ENCODE measurements at regions not wholly inside any gene's neighbourhood (a gene's known extent, or its start where the extent isn't known, plus 50 kb on each side); places are given as distances from the start of the nearest gene placed in this dataset.

- Mint-ChIP-seq H3K27ac (ENCODE audit: unreplicated experiment) (peak overlapping the region; percentile 28), H3K36me3 (ENCODE audit: low read depth, unreplicated experiment) (no peaks in the 10 kb centered on the region), H3K9me3 (ENCODE audit: unreplicated experiment) (no peaks in the 10 kb centered on the region)
Measured at GRCh38 chr12:91413581-91414546, 231.2 kb upstream of the DCN start.

DNA sequence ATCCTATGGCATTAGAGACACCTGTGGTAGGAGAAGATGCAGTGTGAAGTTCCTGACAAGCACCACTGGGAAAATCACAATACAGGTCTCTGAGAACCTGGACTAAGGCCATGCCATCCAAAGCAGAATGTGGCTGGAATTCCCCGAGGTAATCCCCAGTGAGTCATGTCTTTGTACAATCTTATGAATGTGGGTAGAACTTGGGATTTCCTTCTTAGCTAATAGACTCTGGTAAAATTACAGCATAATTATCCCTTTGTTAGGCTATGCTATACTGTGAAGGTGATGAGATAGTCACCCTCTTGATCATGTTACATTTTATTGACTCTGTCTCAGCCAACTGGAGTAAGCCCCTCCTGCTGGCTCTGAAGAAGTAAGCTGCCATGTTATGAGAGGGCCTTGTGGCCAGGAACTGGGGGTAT lies 224.3 kb upstream of the DCN start:
- no peaks in the 10 kb centered on the region for H3K9me3 ChIP-seq (ENCODE audit: insufficient read depth, low read depth, low read length)
- no peaks in the 10 kb centered on the region for H3K9me3 Mint-ChIP-seq (ENCODE audit: unreplicated experiment)
- peak overlapping the region; percentile 5 for H3K9ac ChIP-seq (ENCODE audit: low read length)
- no peak overlapping the region for H3K4me2 ChIP-seq (ENCODE audit: low read length)
- no peak overlapping the region for H3K4me3 Mint-ChIP-seq (ENCODE audit: unreplicated experiment)
- FAIRE-seq (no peak), DNase-seq (ENCODE audit: low read depth) (peak; percentile 32)
- H3K4me1 ChIP-seq (ENCODE audit: insufficient read depth, low read length) = no peaks in the 10 kb centered on the region
- TF ChIP-seq, protein P1, sequence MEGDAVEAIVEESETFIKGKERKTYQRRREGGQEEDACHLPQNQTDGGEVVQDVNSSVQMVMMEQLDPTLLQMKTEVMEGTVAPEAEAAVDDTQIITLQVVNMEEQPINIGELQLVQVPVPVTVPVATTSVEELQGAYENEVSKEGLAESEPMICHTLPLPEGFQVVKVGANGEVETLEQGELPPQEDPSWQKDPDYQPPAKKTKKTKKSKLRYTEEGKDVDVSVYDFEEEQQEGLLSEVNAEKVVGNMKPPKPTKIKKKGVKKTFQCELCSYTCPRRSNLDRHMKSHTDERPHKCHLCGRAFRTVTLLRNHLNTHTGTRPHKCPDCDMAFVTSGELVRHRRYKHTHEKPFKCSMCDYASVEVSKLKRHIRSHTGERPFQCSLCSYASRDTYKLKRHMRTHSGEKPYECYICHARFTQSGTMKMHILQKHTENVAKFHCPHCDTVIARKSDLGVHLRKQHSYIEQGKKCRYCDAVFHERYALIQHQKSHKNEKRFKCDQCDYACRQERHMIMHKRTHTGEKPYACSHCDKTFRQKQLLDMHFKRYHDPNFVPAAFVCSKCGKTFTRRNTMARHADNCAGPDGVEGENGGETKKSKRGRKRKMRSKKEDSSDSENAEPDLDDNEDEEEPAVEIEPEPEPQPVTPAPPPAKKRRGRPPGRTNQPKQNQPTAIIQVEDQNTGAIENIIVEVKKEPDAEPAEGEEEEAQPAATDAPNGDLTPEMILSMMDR (IDR thresholded peaks at IDR 0.05; ENCODE audit: insufficient read depth, low read depth, low read length) = no peak
- TF ChIP-seq EZH2 (IDR thresholded peaks at IDR 0.05; ENCODE audit: insufficient read depth, low read length) = no peak
- H3K4me1 Mint-ChIP-seq (ENCODE audit: low read depth, unreplicated experiment) = peaks cover 6% of the 10 kb centered on the region
- H3K27ac Mint-ChIP-seq (ENCODE audit: unreplicated experiment) = peak overlapping the region; percentile 56
- H2AFZ ChIP-seq (ENCODE audit: low read depth, low read length) = no peak overlapping the region
- H3K4me3 ChIP-seq (ENCODE audit: insufficient read depth, low read depth, low read length) = no peak overlapping the region
- no peaks in the 10 kb centered on the region for H3K79me2 ChIP-seq (ENCODE audit: insufficient read depth, low read length)
- H4K20me1 ChIP-seq (ENCODE audit: insufficient read depth, low read length) = no peaks in the 10 kb centered on the region
- H3K27me3 Mint-ChIP-seq (ENCODE audit: low read depth, unreplicated experiment) = no peaks in the 10 kb centered on the region
- H3K36me3 Mint-ChIP-seq (ENCODE audit: low read depth, unreplicated experiment) = no peaks in the 10 kb centered on the region
- H3K27me3 ChIP-seq (ENCODE audit: insufficient read depth, low read length) = no peaks in the 10 kb centered on the region
- H3K36me3 ChIP-seq (ENCODE audit: insufficient read depth, low read length) = no peaks in the 10 kb centered on the region
- H3K27ac ChIP-seq (ENCODE audit: low read depth, low read length) = no peak overlapping the region

More at GRCh38 chr12:91413581-91414546, 231.2 kb upstream of the DCN start:
- H3K27ac ChIP-seq (ENCODE audit: low read depth, low read length) = no peak overlapping the region
- no peak overlapping the region for H3K4me2 ChIP-seq (ENCODE audit: low read length)
- H3K9ac ChIP-seq (ENCODE audit: low read length) = no peak overlapping the region
- DNase-seq (ENCODE audit: low read depth) (peak; percentile 57), FAIRE-seq (no peak)
- no peak overlapping the region for H3K4me3 ChIP-seq (ENCODE audit: insufficient read depth, low read depth, low read length)
- no peaks in the 10 kb centered on the region for H3K4me1 ChIP-seq (ENCODE audit: insufficient read depth, low read length)
- H3K27me3 ChIP-seq (ENCODE audit: insufficient read depth, low read length) = no peaks in the 10 kb centered on the region
- Mint-ChIP-seq H3K4me1 (ENCODE audit: low read depth, unreplicated experiment) (peaks cover 7% of the 10 kb centered on the region), H3K27me3 (ENCODE audit: low read depth, unreplicated experiment) (no peaks in the 10 kb centered on the region), H3K4me3 (ENCODE audit: unreplicated experiment) (no peak overlapping the region)
- no peaks in the 10 kb centered on the region for H3K79me2 ChIP-seq (ENCODE audit: insufficient read depth, low read length)
- no peaks in the 10 kb centered on the region for H3K9me3 ChIP-seq (ENCODE audit: insufficient read depth, low read depth, low read length)
- H4K20me1 ChIP-seq (ENCODE audit: insufficient read depth, low read length) = no peaks in the 10 kb centered on the region
- H2AFZ ChIP-seq (ENCODE audit: low read depth, low read length) = no peak overlapping the region
- no peaks in the 10 kb centered on the region for H3K36me3 ChIP-seq (ENCODE audit: insufficient read depth, low read length)
- no peak for TF ChIP-seq EZH2 (IDR thresholded peaks at IDR 0.05; ENCODE audit: insufficient read depth, low read length)
- TF ChIP-seq, protein P1 (IDR thresholded peaks at IDR 0.05; ENCODE audit: insufficient read depth, low read depth, low read length) = no peak

DNA sequence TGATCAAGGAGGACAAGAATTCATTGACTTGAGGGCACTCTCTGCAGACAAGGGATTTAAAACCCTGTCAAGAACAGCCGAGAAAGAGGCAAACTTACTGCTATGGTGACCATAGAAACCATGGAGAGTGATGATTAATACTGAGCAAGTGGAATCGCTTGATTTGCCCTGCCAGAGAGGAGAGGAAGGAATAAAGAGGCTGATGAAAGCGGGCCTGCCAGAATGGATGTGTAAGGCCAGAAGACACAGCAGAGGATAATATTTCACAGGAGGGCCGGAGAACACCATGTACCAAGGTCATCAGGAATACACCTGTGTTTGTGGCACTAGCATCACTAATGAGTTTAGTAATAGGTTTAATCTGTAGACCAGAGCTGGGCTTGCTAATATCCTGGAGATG lies 221.8 kb upstream of the DCN start:
- Mint-ChIP-seq H3K4me1 (ENCODE audit: low read depth, unreplicated experiment) (peaks cover 6% of the 10 kb centered on the region), H3K9me3 (ENCODE audit: unreplicated experiment) (no peaks in the 10 kb centered on the region), H3K36me3 (ENCODE audit: low read depth, unreplicated experiment) (no peaks in the 10 kb centered on the region), H3K27ac (ENCODE audit: unreplicated experiment) (no peak overlapping the region), H3K27me3 (ENCODE audit: low read depth, unreplicated experiment) (no peaks in the 10 kb centered on the region), H3K4me3 (ENCODE audit: unreplicated experiment) (no peak overlapping the region)
- no peak overlapping the region for H3K27ac ChIP-seq (ENCODE audit: low read depth, low read length)
- H2AFZ ChIP-seq (ENCODE audit: low read depth, low read length) = no peak overlapping the region
- FAIRE-seq = no peak
- H3K4me2 ChIP-seq (ENCODE audit: low read length) = no peak overlapping the region
- H3K27me3 ChIP-seq (ENCODE audit: insufficient read depth, low read length) = no peaks in the 10 kb centered on the region
- H3K9me3 ChIP-seq (ENCODE audit: insufficient read depth, low read depth, low read length) = no peaks in the 10 kb centered on the region
- TF ChIP-seq, protein P1 (IDR thresholded peaks at IDR 0.05; ENCODE audit: insufficient read depth, low read depth, low read length) = no peak
- no peak for TF ChIP-seq EZH2 (IDR thresholded peaks at IDR 0.05; ENCODE audit: insufficient read depth, low read length)
- no peaks in the 10 kb centered on the region for H3K36me3 ChIP-seq (ENCODE audit: insufficient read depth, low read length)
- no peak for DNase-seq (ENCODE audit: low read depth)
- no peaks in the 10 kb centered on the region for H3K79me2 ChIP-seq (ENCODE audit: insufficient read depth, low read length)
- no peak overlapping the region for H3K4me3 ChIP-seq (ENCODE audit: insufficient read depth, low read depth, low read length)
- no peaks in the 10 kb centered on the region for H4K20me1 ChIP-seq (ENCODE audit: insufficient read depth, low read length)
- no peaks in the 10 kb centered on the region for H3K4me1 ChIP-seq (ENCODE audit: insufficient read depth, low read length)
- H3K9ac ChIP-seq (ENCODE audit: low read length) = no peak overlapping the region
